Activated CD4-positive, alpha-beta T cell treated with anti-CD3 and anti-CD28 coated beads, Interleukin-2, amount 10 ng/mL, durations not matched to agents 24 days and 14 days (primary cell): ENCODE measurements at regions not wholly inside any gene's neighbourhood (a gene's known extent, or its start where the extent isn't known, plus 50 kb on each side); places are given as distances from the start of the nearest gene placed in this dataset.

Experiments used
- DNase-seq: peaks from one replicate; pipeline ENCODE4 v3.0.0; 2022
- H3K27ac Mint-ChIP-seq: one replicate; pipeline ENCODE4 v1.8.0; 2022; ENCODE audit warnings: mild to moderate bottlenecking, mixed read lengths
- H3K27me3 Mint-ChIP-seq: one replicate; pipeline ENCODE4 v1.8.0; 2022; ENCODE audit warnings: mixed read lengths
- H3K36me3 Mint-ChIP-seq: one replicate; pipeline ENCODE4 v1.8.0; 2022; ENCODE audit warnings: low read depth, mild to moderate bottlenecking, mixed read lengths
- H3K4me1 Mint-ChIP-seq: one replicate; pipeline ENCODE4 v1.8.0; 2021; ENCODE audit warnings: mixed read lengths
- H3K4me3 Mint-ChIP-seq: one replicate; pipeline ENCODE4 v1.8.0; 2022; ENCODE audit warnings: mild to moderate bottlenecking, moderate library complexity, mixed read lengths
- H3K9me3 Mint-ChIP-seq: one replicate; pipeline ENCODE4 v1.8.0; 2021; ENCODE audit warnings: mixed read lengths
- intact Hi-C: fragments of 100-400 bp; cut with micrococcal nuclease; formaldehyde crosslinking; loops from one replicate; pipeline ENCODE4 v1.15.1; 2023

- no peak overlapping the region for H3K27ac Mint-ChIP-seq
- no peaks in the 10 kb centered on the region for H3K4me1 Mint-ChIP-seq
- intact Hi-C loops = no loop called here
- no peaks in the 10 kb centered on the region for H3K27me3 Mint-ChIP-seq
- H3K36me3 Mint-ChIP-seq = no peaks in the 10 kb centered on the region
- H3K4me3 Mint-ChIP-seq = no peak overlapping the region
- DNase-seq = no peak
- peaks cover 4% of the 10 kb centered on the region for H3K9me3 Mint-ChIP-seq
These were observed 1290.6 kb upstream of the CDH8 start for GRCh38 chr16:63326736-63327339.

DNA sequence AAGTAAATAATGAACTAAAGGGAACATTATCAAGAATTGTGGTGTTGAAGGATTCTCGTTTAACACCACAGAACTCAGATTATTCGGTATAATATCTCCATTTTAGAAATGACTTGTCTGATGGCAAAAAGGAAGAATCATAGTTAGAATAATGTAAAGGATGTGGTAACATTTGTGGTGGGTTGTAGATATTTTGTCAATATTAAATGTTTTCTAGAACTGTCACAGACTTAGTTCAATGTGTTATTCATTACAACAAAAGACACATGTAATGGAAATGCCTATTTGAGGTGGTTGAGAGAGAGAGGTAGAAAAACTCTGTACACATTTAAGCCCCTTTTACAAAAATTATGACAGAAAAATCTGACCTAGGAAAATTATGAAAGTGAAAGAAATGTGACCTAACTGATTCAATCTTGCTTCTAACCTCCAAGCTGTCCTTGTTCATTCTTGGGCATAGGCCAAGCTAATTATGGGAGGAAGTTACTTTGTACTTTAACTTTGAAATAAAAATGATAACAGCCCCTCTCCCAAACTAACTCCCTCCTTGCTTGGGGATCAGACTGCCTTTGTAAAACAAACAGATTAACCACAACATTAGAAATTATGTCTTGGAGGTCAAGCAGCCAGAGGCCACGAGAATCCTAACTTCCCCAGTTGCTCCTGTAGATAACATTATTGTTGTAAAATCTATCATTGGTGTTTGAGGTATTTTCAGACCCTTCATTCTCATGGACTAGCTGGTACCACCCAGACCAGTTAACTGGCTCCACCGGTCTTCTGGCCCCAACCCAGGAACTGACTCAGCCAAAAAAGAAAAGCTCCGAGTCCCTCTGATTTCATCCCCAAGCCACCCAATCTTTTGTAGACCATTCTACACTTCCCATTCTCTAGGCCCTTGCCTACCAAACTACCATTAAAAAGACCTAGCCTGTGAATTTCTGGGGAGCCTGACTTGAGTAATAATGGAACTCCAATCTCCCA lies 1287.8 kb upstream of the CDH8 start:
- DNase-seq = no peak
- Mint-ChIP-seq H3K4me1 (no peaks in the 10 kb centered on the region), H3K36me3 (no peaks in the 10 kb centered on the region), H3K27ac (no peak overlapping the region), H3K27me3 (no peaks in the 10 kb centered on the region), H3K4me3 (no peak overlapping the region), H3K9me3 (peaks cover 2% of the 10 kb centered on the region)
- intact Hi-C loops = no loop called here

GRCh38 chr16:63323055-63323454 lies 1286.8 kb upstream of the CDH8 start:
- intact Hi-C loops = no loop called here
- H3K9me3 Mint-ChIP-seq = no peaks in the 10 kb centered on the region
- H3K4me1 Mint-ChIP-seq = no peaks in the 10 kb centered on the region
- H3K36me3 Mint-ChIP-seq = no peaks in the 10 kb centered on the region
- H3K4me3 Mint-ChIP-seq = no peak overlapping the region
- no peaks in the 10 kb centered on the region for H3K27me3 Mint-ChIP-seq
- DNase-seq = no peak
- no peak overlapping the region for H3K27ac Mint-ChIP-seq

DNA sequence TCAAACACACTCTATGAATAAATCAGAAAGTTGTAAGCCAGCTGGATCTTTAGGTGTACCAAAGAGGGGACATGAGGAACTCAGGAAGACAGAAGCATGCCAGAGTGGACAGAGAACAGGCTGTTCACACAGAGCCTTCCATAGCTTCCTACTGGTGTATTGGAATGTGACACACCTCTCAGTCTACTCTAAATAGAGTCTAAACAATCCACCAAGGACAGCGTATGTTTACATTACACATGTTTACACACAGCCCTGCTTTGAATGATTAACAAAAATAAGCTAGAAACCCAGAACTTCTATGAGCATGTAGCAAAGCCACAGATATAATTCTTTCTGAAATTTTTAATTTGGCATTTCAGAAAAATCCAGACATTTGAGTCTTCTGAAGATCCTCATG lies 1279.0 kb upstream of the CDH8 start:
- no peaks in the 10 kb centered on the region for H3K36me3 Mint-ChIP-seq
- H3K4me1 Mint-ChIP-seq = no peaks in the 10 kb centered on the region
- no peak overlapping the region for H3K27ac Mint-ChIP-seq
- intact Hi-C loops = no loop called here
- DNase-seq = no peak
- H3K27me3 Mint-ChIP-seq = no peaks in the 10 kb centered on the region
- no peaks in the 10 kb centered on the region for H3K9me3 Mint-ChIP-seq
- no peak overlapping the region for H3K4me3 Mint-ChIP-seq

- no peak for DNase-seq
- Mint-ChIP-seq H3K4me3 (no peak overlapping the region), H3K27me3 (no peaks in the 10 kb centered on the region), H3K27ac (no peak overlapping the region), H3K4me1 (no peaks in the 10 kb centered on the region), H3K36me3 (no peaks in the 10 kb centered on the region), H3K9me3 (no peaks in the 10 kb centered on the region)
- intact Hi-C loops = no loop called here
These were observed 1276.1 kb upstream of the CDH8 start for GRCh38 chr16:63312346-63312745.

GRCh38 chr16:63311313-63311712 lies 1275.1 kb upstream of the CDH8 start:
- Mint-ChIP-seq H3K9me3 (no peaks in the 10 kb centered on the region), H3K36me3 (no peaks in the 10 kb centered on the region), H3K27ac (no peak overlapping the region), H3K27me3 (no peaks in the 10 kb centered on the region), H3K4me3 (no peak overlapping the region), H3K4me1 (no peaks in the 10 kb centered on the region)
- intact Hi-C loops = no loop called here
- DNase-seq = no peak

DNA sequence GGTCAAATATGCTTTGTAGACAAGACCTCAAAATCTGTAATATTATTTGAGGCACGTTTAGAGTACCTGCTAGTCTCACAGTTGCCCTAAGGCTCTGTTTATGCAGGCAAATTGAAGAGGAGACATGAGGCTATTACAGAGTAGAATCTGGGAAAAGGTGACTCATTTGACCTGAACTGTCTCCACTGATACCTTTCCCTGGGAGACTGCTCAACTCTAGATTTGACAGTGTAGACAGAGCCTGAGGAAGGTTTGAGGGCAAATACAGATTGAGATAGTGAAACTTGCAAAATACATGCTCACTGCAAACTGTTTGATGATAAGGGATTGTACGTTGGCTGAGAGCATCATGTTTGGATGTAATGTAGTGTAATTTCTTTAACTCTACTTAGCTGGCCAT lies 1266.6 kb upstream of the CDH8 start:
- no peaks in the 10 kb centered on the region for H3K36me3 Mint-ChIP-seq
- H3K27ac Mint-ChIP-seq = no peak overlapping the region
- no peak for DNase-seq
- intact Hi-C loops = no loop called here
- no peaks in the 10 kb centered on the region for H3K4me1 Mint-ChIP-seq
- H3K4me3 Mint-ChIP-seq = no peak overlapping the region
- H3K27me3 Mint-ChIP-seq = no peaks in the 10 kb centered on the region
- peaks cover 11% of the 10 kb centered on the region for H3K9me3 Mint-ChIP-seq

DNA sequence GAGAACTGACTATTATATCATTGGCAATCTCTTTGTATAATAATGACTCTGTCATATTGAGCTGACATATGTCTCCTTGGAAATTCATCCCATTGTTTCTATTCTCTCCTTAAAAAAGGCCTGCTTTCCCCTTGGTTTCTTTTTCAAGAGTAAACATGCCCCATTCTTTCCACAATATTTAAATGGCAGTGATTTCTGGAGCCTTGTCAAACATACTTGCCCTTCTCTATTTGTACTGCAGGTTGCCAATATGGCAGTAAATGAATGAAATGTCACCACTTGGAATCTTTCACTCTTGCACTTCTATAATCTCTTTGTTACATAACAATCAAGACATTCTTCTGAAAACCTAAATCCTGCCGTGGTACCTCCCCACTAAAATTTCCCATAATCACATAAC lies 1265.1 kb upstream of the CDH8 start:
- Mint-ChIP-seq H3K27ac (no peak overlapping the region), H3K36me3 (no peaks in the 10 kb centered on the region), H3K9me3 (peaks cover 11% of the 10 kb centered on the region), H3K4me3 (no peak overlapping the region), H3K4me1 (no peaks in the 10 kb centered on the region), H3K27me3 (no peaks in the 10 kb centered on the region)
- DNase-seq = no peak
- intact Hi-C loops = no loop called here

- no peak for DNase-seq
- peaks cover 7% of the 10 kb centered on the region for H3K9me3 Mint-ChIP-seq
- no peak overlapping the region for H3K27ac Mint-ChIP-seq
- H3K36me3 Mint-ChIP-seq = no peaks in the 10 kb centered on the region
- no peaks in the 10 kb centered on the region for H3K4me1 Mint-ChIP-seq
- intact Hi-C loops = no loop called here
- H3K4me3 Mint-ChIP-seq = no peak overlapping the region
- H3K27me3 Mint-ChIP-seq = no peaks in the 10 kb centered on the region
These were observed 1262.8 kb upstream of the CDH8 start for GRCh38 chr16:63298993-63299392.

DNA sequence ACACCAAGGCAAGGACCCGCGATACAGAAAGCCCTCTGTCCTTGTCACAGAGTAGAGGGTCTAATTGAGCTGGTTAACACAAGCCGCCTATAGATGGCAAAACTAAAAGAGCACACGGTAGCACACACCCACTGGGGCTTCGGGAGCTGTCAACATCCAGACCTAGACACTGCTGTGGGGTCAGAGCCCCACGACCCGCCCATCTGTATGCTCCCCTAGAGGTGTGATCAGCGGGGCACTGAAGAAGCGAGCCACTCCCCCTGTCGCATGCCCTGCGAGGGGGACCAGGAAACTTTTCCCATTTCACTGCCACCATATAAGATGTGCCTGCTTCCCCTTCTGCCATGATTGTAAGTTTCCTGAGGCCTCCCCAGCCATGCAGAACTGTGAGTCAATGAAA lies 1255.8 kb upstream of the CDH8 start:
- Mint-ChIP-seq H3K36me3 (no peaks in the 10 kb centered on the region), H3K9me3 (no peaks in the 10 kb centered on the region), H3K4me3 (no peak overlapping the region), H3K27me3 (no peaks in the 10 kb centered on the region), H3K27ac (no peak overlapping the region), H3K4me1 (no peaks in the 10 kb centered on the region)
- intact Hi-C loops = no loop called here
- DNase-seq = no peak

DNA sequence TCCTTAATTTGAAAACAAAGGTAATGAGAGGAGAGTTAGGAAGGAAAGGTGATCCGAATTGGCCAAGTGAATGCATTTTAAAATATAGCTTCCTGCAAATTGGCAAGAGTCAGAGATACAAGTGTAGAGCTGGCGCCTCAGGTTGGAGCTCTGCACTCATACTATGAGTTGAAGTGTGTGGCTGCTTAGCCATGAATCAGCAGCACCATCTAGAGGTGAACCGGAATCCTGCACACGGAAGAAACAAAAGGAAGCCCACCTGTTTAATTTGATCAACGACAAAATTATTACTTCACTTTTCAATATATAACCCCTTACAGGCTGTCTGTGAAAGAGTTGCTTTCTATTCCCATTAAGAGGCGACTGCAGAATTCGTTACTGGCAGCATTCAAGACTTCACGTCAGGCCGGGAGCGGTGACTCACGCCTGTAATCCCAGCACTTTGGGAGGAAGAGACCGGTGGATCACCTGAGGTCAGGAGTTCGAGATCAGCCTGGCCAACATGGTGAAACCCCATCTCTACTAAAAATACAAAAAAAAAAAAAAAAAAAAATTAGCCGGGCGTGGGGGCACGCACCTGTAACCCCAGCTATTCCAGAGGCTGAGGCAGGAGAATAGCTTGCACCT lies 1253.7 kb upstream of the CDH8 start:
- no peaks in the 10 kb centered on the region for H3K4me1 Mint-ChIP-seq
- H3K27ac Mint-ChIP-seq = no peak overlapping the region
- peak; percentile 55 for DNase-seq
- no peaks in the 10 kb centered on the region for H3K9me3 Mint-ChIP-seq
- intact Hi-C loops = no loop called here
- H3K36me3 Mint-ChIP-seq = no peaks in the 10 kb centered on the region
- H3K4me3 Mint-ChIP-seq = no peak overlapping the region
- no peaks in the 10 kb centered on the region for H3K27me3 Mint-ChIP-seq

DNA sequence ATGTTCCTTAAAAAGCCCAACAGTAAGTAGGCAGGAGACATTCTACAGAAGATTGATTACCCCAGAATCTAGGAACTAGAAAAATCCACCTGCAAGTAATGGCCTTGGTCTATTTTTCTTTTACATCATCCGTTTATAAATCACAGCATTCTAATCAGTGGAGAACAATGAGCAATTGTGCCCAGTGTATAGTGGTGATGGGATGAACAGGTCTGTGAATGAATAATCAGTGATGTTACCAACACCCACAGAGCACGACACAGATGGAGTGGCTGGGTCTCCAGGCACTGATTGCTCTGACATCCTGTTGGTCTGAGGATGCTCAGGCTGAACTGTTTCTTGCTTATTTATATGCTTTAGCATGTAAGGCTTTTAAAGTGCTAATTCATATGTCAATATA lies 1251.2 kb upstream of the CDH8 start:
- H3K4me3 Mint-ChIP-seq = no peak overlapping the region
- H3K36me3 Mint-ChIP-seq = no peaks in the 10 kb centered on the region
- no peaks in the 10 kb centered on the region for H3K4me1 Mint-ChIP-seq
- no peak for DNase-seq
- no peaks in the 10 kb centered on the region for H3K9me3 Mint-ChIP-seq
- intact Hi-C loops = no loop called here
- H3K27ac Mint-ChIP-seq = no peak overlapping the region
- H3K27me3 Mint-ChIP-seq = no peaks in the 10 kb centered on the region

DNA sequence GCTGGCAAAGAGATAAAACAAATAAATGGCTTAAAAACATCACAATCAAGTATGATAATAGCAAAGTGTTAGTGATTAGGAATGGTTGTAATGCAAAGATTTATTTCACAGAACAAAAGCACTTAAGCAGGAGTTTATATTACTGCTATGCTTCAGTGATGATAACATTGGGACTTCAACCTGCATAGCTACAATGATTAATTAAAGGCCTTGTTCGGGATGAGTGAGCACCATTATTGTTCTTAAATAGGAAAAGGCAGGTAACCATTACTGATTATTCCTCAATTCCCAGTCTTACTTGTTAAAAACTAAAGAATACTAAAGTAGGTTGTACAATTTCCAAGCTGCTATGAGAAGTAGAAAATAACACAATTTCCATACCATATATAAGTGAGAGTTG lies 1247.5 kb upstream of the CDH8 start:
- DNase-seq = no peak
- Mint-ChIP-seq H3K4me1 (no peaks in the 10 kb centered on the region), H3K9me3 (peaks cover 5% of the 10 kb centered on the region), H3K27me3 (no peaks in the 10 kb centered on the region), H3K36me3 (no peaks in the 10 kb centered on the region), H3K27ac (no peak overlapping the region), H3K4me3 (no peak overlapping the region)
- intact Hi-C loops = no loop called here

GRCh38 chr16:63244631-63245030 lies 1208.4 kb upstream of the CDH8 start:
- Mint-ChIP-seq H3K4me3 (no peak overlapping the region), H3K27ac (no peak overlapping the region), H3K9me3 (peaks cover 3% of the 10 kb centered on the region), H3K4me1 (no peaks in the 10 kb centered on the region), H3K27me3 (no peaks in the 10 kb centered on the region), H3K36me3 (no peaks in the 10 kb centered on the region)
- intact Hi-C loops = no loop called here
- no peak for DNase-seq
